ENCODE measurements at regions not wholly inside any gene's neighbourhood (a gene's known extent, or its start where the extent isn't known, plus 50 kb on each side); places are given as distances from the start of the nearest gene placed in this dataset.

DNA sequence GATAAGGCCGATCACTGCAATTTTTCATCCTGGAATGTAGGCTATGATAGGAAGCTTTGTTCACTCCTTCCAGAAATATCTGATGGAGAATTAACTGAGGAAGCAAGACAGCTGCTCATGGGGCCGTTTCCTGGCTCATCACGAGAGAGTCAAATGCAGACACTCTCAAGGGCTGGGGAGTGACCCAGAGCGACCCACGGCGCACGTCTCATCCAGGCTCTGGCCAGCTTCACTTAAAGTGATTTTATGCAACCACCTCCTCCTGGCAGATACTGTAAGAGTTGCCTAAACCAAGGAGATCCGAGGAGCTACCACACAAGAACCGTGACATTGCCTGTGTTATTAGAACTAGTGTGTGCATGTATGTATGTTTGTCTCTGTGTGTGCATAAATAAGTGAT lies 530.8 kb downstream of the TCERG1L start:
- Histone ChIP-seq H3K9me3 (ENCODE audit: low read length) (no peaks in the 10 kb centered on the region), H3K79me2 (ENCODE audit: low read length) (no peaks in the 10 kb centered on the region)

GRCh38 chr10:130781206-130781605 lies 530.3 kb downstream of the TCERG1L start:
- Histone ChIP-seq H3K9ac (ENCODE audit: low read length) (no peak overlapping the region), H3K4me1 (ENCODE audit: insufficient read depth, low read length) (no peaks in the 10 kb centered on the region), H3K9me2 (replicated peaks; ENCODE audit: low read length) (no peaks in the 10 kb centered on the region), H2AFZ (ENCODE audit: low read length) (no peak overlapping the region), H3K27ac (ENCODE audit: low read length) (no peak overlapping the region), H3K79me2 (ENCODE audit: low read length) (no peaks in the 10 kb centered on the region), H3F3A (ENCODE audit: low read length, unreplicated experiment) (no peaks in the 10 kb centered on the region), H4K20me1 (ENCODE audit: low read length) (no peaks in the 10 kb centered on the region), H3K4me2 (ENCODE audit: low read length) (no peak overlapping the region), H3K4me3 (ENCODE audit: low read length) (no peak overlapping the region), H3K27me3 (ENCODE audit: low read length) (no peaks in the 10 kb centered on the region), H3K9me3 (ENCODE audit: low read length) (no peaks in the 10 kb centered on the region), H3K36me3 (ENCODE audit: low read depth, low read length) (no peaks in the 10 kb centered on the region)
- CTCF ChIA-PET, result no interaction called here
- BruUV-seq (replicated peaks), result no TSS peak
- no peak for ATAC-seq
- intact Hi-C loops (cut with micrococcal nuclease), result no loop called here
- no peak for DNase-seq
- POLR2A ChIA-PET (ENCODE audit: unreplicated experiment), result no interaction called here
- TF ChIP-seq EZH2phosphoT487 (IDR thresholded peaks at IDR 0.05; ENCODE audit: borderline replicate concordance, low read length) (no peak), EZH2 (IDR thresholded peaks at IDR 0.05; ENCODE audit: low read length, unreplicated experiment) (no peak)
- TF ChIP-seq, protein P1, sequence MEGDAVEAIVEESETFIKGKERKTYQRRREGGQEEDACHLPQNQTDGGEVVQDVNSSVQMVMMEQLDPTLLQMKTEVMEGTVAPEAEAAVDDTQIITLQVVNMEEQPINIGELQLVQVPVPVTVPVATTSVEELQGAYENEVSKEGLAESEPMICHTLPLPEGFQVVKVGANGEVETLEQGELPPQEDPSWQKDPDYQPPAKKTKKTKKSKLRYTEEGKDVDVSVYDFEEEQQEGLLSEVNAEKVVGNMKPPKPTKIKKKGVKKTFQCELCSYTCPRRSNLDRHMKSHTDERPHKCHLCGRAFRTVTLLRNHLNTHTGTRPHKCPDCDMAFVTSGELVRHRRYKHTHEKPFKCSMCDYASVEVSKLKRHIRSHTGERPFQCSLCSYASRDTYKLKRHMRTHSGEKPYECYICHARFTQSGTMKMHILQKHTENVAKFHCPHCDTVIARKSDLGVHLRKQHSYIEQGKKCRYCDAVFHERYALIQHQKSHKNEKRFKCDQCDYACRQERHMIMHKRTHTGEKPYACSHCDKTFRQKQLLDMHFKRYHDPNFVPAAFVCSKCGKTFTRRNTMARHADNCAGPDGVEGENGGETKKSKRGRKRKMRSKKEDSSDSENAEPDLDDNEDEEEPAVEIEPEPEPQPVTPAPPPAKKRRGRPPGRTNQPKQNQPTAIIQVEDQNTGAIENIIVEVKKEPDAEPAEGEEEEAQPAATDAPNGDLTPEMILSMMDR (conservative IDR thresholded peaks at IDR 0.05; ENCODE audit: low read depth, low read length), result no peak

More for the DNA sequence above, 530.8 kb downstream of the TCERG1L start:
- Histone ChIP-seq H3K4me3 (ENCODE audit: low read length) (no peak overlapping the region), H3K9ac (ENCODE audit: low read length) (no peak overlapping the region), H2AFZ (ENCODE audit: low read length) (no peak overlapping the region), H3K4me1 (ENCODE audit: insufficient read depth, low read length) (no peaks in the 10 kb centered on the region), H3K36me3 (ENCODE audit: low read depth, low read length) (no peaks in the 10 kb centered on the region), H3K4me2 (ENCODE audit: low read length) (no peak overlapping the region), H3K9me2 (replicated peaks; ENCODE audit: low read length) (no peaks in the 10 kb centered on the region), H3K27me3 (ENCODE audit: low read length) (no peaks in the 10 kb centered on the region), H3K27ac (ENCODE audit: low read length) (no peak overlapping the region), H4K20me1 (ENCODE audit: low read length) (no peaks in the 10 kb centered on the region), H3F3A (ENCODE audit: low read length, unreplicated experiment) (no peaks in the 10 kb centered on the region)
- intact Hi-C loops (cut with micrococcal nuclease), result no loop called here
- no peak for ATAC-seq
- ChIA-PET POLR2A (ENCODE audit: unreplicated experiment) (no interaction called here), CTCF (no interaction called here)
- BruUV-seq (replicated peaks), result no TSS peak
- TF ChIP-seq, protein P1 (conservative IDR thresholded peaks at IDR 0.05; ENCODE audit: low read depth, low read length), result no peak
- no peak for TF ChIP-seq EZH2 (IDR thresholded peaks at IDR 0.05; ENCODE audit: low read length, unreplicated experiment)
- no peak for TF ChIP-seq EZH2phosphoT487 (IDR thresholded peaks at IDR 0.05; ENCODE audit: borderline replicate concordance, low read length)
- no peak for DNase-seq

DNA sequence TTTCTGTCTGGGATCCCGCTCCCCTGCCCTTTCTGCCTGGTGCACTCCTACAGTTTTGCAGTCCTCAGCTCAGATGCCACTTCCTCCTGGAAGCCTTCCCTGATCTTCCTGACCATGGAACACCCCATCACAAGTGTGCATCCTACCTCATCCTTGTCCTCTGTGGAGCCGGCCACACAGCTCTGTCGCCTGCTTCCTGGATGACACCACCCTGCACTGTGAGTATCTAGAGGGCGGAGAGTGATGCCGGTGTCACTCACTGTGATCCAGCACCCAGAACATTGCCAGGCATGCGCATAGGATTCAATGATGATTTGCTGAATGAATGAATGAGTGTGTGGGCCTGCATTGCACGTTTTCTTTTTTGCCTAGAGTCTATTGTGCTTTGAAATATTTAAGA lies 529.9 kb downstream of the TCERG1L start:
- ChIA-PET CTCF (no interaction called here), POLR2A (ENCODE audit: unreplicated experiment) (no interaction called here)
- no peak for TF ChIP-seq EZH2 (IDR thresholded peaks at IDR 0.05; ENCODE audit: low read length, unreplicated experiment)
- TF ChIP-seq, protein P1 (conservative IDR thresholded peaks at IDR 0.05; ENCODE audit: low read depth, low read length), result no peak
- TF ChIP-seq EZH2phosphoT487 (IDR thresholded peaks at IDR 0.05; ENCODE audit: borderline replicate concordance, low read length), result no peak
- Histone ChIP-seq H3K9ac (ENCODE audit: low read length) (no peak overlapping the region), H3K4me3 (ENCODE audit: low read length) (no peak overlapping the region), H3K27ac (ENCODE audit: low read length) (no peak overlapping the region), H2AFZ (ENCODE audit: low read length) (no peak overlapping the region), H3F3A (ENCODE audit: low read length, unreplicated experiment) (no peaks in the 10 kb centered on the region), H3K9me2 (replicated peaks; ENCODE audit: low read length) (no peaks in the 10 kb centered on the region), H4K20me1 (ENCODE audit: low read length) (no peaks in the 10 kb centered on the region), H3K27me3 (ENCODE audit: low read length) (no peaks in the 10 kb centered on the region), H3K4me1 (ENCODE audit: insufficient read depth, low read length) (no peaks in the 10 kb centered on the region), H3K36me3 (ENCODE audit: low read depth, low read length) (no peaks in the 10 kb centered on the region), H3K9me3 (ENCODE audit: low read length) (no peaks in the 10 kb centered on the region), H3K79me2 (ENCODE audit: low read length) (no peaks in the 10 kb centered on the region), H3K4me2 (ENCODE audit: low read length) (no peak overlapping the region)
- BruUV-seq (replicated peaks), result no TSS peak
- ATAC-seq (no peak), DNase-seq (no peak)
- intact Hi-C loops (cut with micrococcal nuclease), result no loop called here
